Stimulated activated CD8-positive, alpha-beta memory T cell treated with anti-CD3 and anti-CD28 coated beads, Interleukin-7, amount 100 ng/mL, for 4 hours (primary cell): ENCODE measurements at regions not wholly inside any gene's neighbourhood (a gene's known extent, or its start where the extent isn't known, plus 50 kb on each side); places are given as distances from the start of the nearest gene placed in this dataset.
"Not testable (repeated sequence)": the region's sequence is repeated elsewhere in the genome, so short reads cannot be mapped to it uniquely, and the experiment has no call there.

ENCODE experiments used
- DNase-seq, 2 donors: peaks; one replicate each; pipeline ENCODE4 v3.0.0-alpha.2; 2020; ENCODE audit warnings: low read depth in 2 of 2

DNA sequence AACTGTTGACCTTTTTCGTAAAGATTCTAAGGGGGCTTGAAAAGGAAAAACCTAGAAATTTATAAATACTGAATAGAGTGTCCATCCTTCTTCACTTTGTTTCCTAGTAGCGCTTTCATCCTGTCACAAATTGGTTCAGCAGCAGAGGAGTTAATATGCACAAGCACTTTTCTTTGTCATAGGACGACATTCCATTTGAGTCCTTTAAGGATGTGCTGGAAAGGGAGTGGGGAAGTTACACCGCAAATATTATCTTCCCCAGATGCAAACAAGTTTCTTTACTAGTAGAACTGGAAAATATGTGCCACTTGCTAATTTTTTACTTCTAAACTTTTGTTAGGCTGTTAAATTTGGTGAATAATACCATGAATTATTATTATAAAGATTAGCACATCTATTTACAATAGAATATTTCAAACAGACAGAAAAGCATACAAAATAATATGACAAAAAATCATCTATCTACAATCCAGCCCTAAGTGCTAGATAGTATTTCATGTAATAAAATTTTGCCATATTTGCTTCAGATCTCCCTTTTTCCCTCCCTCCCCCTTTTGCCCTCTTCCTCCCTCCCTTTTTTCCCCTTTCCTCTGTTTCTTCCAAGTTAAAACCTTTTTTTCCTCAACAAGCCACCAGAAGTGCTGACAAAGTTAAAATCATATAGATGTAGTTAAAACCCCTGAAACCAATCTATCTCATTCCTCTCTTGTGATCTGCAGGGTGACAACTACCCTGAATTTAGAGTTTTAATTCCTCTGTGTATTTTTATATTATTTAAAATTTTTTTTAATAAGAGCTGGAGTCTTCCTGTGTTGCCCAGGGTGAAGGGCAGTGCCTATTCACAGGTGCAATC, 50.5 kb upstream of the MAP4K3 start:
- no peak for DNase-seq

DNA sequence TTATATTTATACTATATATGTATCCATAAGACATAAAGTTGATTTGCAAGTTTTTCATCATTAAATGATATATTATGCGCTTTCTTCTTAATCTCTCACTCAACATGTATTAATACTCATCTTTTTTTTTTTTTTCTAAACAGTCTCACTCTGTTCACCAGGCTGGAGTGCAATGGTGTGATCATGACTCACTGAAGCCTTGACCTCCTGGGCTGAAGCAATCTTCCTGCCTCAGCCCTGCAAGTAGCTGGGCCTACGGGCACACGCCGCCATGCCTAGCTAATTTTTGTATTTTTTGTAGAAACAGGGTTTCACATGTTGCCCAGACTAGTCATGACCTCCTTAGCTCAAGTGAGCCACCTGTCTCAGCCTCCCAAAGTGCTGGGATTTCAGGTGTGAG, 51.4 kb upstream of the MAP4K3 start:
- no peak for DNase-seq

GRCh38 chr2:39490586-39490985, 53.5 kb upstream of the MAP4K3 start:
- no peak for DNase-seq

- DNase-seq: no peak
These were observed 54.6 kb upstream of the MAP4K3 start for GRCh38 chr2:39491653-39492052.

GRCh38 chr2:39492095-39492590, 55.1 kb upstream of the MAP4K3 start:
- no peak for DNase-seq

- DNase-seq: no peak
These were observed 55.6 kb upstream of the MAP4K3 start for GRCh38 chr2:39492716-39493115.

- no peak for DNase-seq
These were observed 57.7 kb upstream of the MAP4K3 start for GRCh38 chr2:39494784-39495251.

GRCh38 chr2:39497082-39497801, 60.2 kb upstream of the MAP4K3 start:
- no peak for DNase-seq

DNA sequence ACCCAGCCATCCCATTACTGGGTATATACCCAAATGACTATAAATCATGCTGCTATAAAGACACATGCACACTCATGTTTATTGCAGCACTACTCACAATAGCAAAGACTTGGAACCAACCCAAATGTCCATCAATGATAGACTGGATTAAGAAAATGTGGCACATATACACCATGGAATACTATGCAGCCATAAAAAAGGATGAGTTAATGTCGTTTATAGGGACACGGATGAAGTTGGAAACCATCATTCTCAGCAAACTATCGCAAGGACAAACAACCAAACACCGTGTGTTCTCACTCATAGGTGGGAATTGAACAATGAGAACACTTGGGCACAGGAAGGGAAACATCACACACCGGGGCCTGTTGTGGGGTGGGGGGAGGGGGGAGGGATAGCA, 61.1 kb upstream of the MAP4K3 start:
- DNase-seq: not testable (repeated sequence)

- DNase-seq: no peak
These were observed 61.7 kb upstream of the MAP4K3 start for GRCh38 chr2:39498786-39499185.

DNA sequence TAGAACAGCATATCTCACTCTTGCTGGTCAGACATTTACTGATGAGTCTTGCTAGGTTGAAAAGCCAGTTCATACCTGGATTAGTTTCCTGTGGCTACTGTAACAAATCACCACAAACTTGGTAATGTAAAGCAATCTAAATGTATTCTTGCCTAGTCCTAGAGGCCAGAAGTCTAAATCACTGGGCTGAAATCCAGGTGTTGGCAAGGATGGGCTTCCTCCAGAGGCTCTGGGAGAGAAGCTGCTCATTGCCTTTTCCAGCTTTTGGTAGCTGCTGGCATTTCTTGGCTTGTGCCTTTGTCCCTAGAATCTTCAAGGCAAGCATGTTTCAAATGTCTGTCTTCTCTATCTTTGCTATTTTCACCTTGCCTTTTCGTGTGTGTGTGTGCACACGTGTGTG, 62.3 kb upstream of the MAP4K3 start:
- DNase-seq: no peak

- DNase-seq: no peak
These were observed 64.3 kb upstream of the MAP4K3 start for GRCh38 chr2:39501412-39501811.

DNA sequence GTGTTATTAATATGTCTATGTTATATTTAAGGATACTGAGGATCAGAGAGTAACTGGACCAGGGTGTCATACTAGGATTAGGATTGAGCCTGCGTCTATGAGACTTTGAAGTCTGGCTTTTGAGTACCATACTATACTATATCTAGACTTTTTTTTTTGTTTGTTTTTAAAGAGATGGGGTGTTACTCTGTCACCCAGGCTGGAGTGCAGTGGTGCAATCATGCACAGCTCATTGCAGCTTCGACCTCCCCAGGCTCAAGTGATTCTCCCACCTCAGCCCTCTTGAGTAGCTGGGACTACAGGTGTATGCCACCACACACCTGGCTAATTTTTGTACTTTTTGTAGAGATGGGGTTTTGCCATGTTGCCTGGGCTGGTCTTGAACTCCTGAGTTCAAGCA, 66.2 kb upstream of the MAP4K3 start:
- no peak for DNase-seq

- no peak for DNase-seq
These were observed 67.8 kb upstream of the MAP4K3 start for GRCh38 chr2:39504790-39505335.

DNA sequence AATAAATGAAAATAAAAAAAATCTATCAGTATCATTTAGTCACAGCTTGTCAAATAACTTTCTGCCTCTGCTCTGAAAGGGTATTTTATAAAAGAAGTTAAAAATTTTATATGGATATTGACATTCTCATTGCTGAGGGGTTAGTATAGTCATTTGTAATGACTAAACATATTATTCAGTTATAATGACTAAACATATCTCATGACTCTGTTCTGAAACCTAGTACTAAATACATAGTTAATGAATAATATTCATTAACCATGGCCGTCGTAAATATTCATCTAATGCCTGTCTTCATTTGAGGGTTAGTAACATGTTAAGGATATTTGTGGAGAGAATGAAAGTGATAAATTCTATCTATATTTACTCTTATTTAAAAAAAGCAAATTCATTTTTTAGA, 69.1 kb upstream of the MAP4K3 start:
- DNase-seq: no peak

- DNase-seq: no peak
These were observed 71.1 kb upstream of the MAP4K3 start for GRCh38 chr2:39508198-39508597.

- no peak for DNase-seq
These were observed 73.1 kb upstream of the MAP4K3 start for GRCh38 chr2:39510140-39510539.

DNA sequence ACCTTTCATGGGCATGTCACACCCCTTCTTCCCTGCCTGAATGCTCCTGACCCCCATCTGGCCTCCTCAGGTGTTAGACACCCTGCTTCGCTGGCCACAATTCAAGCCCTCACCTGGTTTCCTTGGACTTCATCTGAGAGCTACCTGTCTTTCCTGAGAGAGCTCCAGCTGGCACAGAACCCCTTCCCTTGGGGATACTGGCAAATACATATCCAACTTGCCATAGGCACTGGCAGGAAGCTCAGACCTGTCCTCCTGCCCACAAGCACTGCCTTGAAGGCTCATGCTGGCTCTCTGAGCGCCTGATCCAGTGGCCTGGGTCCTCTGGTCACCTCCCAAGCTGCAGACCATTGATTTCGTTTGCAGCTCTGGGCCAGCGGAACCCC, 74.1 kb upstream of the MAP4K3 start:
- DNase-seq: no peak

DNA sequence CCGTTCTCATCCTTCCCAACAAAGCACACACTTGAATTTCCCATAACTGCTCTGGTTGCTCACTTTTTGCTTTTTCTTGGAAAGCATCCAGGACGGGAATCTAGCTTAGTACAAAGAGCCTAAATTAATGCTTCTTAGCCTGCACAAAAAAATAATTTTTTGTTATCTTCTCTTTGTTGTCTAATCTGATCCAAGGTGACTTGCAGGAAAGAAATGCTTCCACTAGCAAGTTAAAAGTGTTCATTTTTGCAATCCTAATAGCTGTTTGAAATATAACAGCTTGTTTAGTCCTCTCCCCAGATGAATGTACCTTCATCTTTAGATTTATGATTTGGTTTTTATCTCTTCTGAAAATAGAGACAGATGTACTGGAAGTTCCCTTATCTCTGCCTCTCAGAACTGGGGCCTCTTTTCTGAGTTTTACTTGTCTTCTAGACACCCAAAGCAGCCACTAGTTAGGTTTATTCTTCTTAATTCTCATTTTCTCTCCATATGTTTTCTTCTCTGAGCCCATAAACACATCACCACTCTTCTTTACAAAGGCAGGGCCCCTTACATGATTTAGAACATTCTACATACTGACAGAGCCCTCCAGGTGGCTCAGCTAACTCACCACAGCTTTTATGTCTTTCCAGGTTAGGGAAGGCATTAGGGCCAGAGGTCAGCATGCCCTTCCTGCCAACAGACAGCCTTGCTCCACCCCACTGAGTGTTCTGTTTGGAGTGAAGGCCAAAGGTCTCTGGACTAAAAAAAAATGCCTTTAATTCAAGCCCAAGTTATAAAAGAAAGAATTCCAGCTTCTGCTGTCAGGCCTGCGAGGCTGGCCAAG, 74.7 kb upstream of the MAP4K3 start:
- DNase-seq: no peak

GRCh38 chr2:39512434-39512935, 75.4 kb upstream of the MAP4K3 start:
- no peak for DNase-seq

GRCh38 chr2:39512941-39513340, 75.9 kb upstream of the MAP4K3 start:
- DNase-seq: no peak
